Ascending aorta (tissue), 2 donors: ENCODE measurements at regions not wholly inside any gene's neighbourhood (a gene's known extent, or its start where the extent isn't known, plus 50 kb on each side); places are given as distances from the start of the nearest gene placed in this dataset.
A peak's percentile ranks its signal among the peaks of the same experiment; 100 is the strongest.

Experiments
- DNase-seq, 2 donors: peaks; one replicate each; pipeline ENCODE4 v3.0.0-alpha.2; 2019; ENCODE audit warnings: low spot score in 2 of 2
- H3K27ac ChIP-seq, 2 donors: fragments of 200-600 bp; sonication (generic); one replicate each; pipeline ENCODE4 v1.5.1; 2016 to 2017; ENCODE audit warnings: mild to moderate bottlenecking in 1 of 2
- H3K27me3 ChIP-seq: fragments of 200-600 bp; sonication (generic); one replicate; pipeline ENCODE4 v1.5.1; 2017
- H3K36me3 ChIP-seq, 2 donors: fragments of 200-600 bp; sonication (generic); one replicate each; pipeline ENCODE4 v1.5.1; 2016
- H3K4me1 ChIP-seq, 2 donors: fragments of 200-600 bp; sonication (generic); one replicate each; pipeline ENCODE4 v1.5.1; 2016 to 2017; ENCODE audit warnings: mild to moderate bottlenecking in 1 of 2
- H3K4me3 ChIP-seq, 2 donors: fragments of 200-600 bp; sonication (generic); one replicate each; pipeline ENCODE4 v1.5.1; 2016 to 2017; ENCODE audit warnings: mild to moderate bottlenecking in 1 of 2
- H3K9me3 ChIP-seq, 2 donors: fragments of 200-600 bp; sonication (generic); one replicate each; pipeline ENCODE4 v1.5.1; 2016
- intact Hi-C: fragments of 100-400 bp; cut with DNase I; formaldehyde crosslinking; loops from one replicate; pipeline ENCODE4 v1.15.1; 2023
- TF ChIP-seq, protein P1 (sequence below), 3 experiments: fragments of 200-600 bp in 2 of 3; fragments of 450-650 bp in 1 of 3; sonication (generic) in 2 of 3; IDR thresholded peaks; one replicate each; pipeline ENCODE4 v1.5.1; 2016 to 2019; ENCODE audit warnings: antibody characterized with exemption in 3 of 3, mild to moderate bottlenecking in 1 of 3, moderate library complexity in 1 of 3

DNA sequence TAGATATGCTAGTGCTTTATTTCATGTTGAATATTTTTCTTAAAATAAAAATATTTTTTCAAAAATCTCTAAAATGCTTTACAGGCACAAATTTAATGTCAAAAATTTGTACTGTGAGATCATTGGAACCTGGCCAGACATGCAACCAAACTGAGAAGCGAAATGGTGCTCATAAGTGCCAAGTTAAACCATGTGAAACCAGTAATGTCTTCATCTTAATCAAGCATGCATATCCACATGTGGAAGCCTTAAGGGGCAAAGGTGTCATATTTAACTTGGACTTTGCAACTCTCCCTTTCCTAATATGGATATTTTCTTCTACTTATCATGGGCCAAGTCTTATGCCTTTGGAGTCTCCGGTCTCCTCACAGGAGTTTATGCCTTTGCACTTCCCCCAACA lies 208.9 kb upstream of the COL8A1 start:
- TF ChIP-seq, protein P1, sequence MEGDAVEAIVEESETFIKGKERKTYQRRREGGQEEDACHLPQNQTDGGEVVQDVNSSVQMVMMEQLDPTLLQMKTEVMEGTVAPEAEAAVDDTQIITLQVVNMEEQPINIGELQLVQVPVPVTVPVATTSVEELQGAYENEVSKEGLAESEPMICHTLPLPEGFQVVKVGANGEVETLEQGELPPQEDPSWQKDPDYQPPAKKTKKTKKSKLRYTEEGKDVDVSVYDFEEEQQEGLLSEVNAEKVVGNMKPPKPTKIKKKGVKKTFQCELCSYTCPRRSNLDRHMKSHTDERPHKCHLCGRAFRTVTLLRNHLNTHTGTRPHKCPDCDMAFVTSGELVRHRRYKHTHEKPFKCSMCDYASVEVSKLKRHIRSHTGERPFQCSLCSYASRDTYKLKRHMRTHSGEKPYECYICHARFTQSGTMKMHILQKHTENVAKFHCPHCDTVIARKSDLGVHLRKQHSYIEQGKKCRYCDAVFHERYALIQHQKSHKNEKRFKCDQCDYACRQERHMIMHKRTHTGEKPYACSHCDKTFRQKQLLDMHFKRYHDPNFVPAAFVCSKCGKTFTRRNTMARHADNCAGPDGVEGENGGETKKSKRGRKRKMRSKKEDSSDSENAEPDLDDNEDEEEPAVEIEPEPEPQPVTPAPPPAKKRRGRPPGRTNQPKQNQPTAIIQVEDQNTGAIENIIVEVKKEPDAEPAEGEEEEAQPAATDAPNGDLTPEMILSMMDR (IDR thresholded peaks at IDR 0.05), result no peak

GRCh38 chr3:99425930-99426329 lies 212.5 kb upstream of the COL8A1 start:
- Histone ChIP-seq H3K4me1 (peaks cover 0 to 13% of the 10 kb centered on the region in 2 donors), H3K4me3 (no peak overlapping the region), H3K27me3 (no peaks in the 10 kb centered on the region), H3K36me3 (no peaks in the 10 kb centered on the region), H3K27ac (no peak overlapping the region), H3K9me3 (no peaks in the 10 kb centered on the region)
- intact Hi-C loops, result no loop called here
- TF ChIP-seq, protein P1 (IDR thresholded peaks at IDR 0.05), result no peak
- DNase-seq, result no peak

More for the DNA sequence above, 208.9 kb upstream of the COL8A1 start:
- H3K27ac ChIP-seq, result peak overlapping the region in 1 of 2 donors; percentile 1
- intact Hi-C loops, result no loop called here
- no peaks in the 10 kb centered on the region for H3K9me3 ChIP-seq
- no peak overlapping the region for H3K4me3 ChIP-seq
- peaks cover 0 to 13% of the 10 kb centered on the region in 2 donors for H3K4me1 ChIP-seq
- no peaks in the 10 kb centered on the region for H3K36me3 ChIP-seq
- H3K27me3 ChIP-seq, result no peaks in the 10 kb centered on the region
- no peak for DNase-seq

- Histone ChIP-seq H3K4me1 (peaks cover 0 to 5% of the 10 kb centered on the region in 2 donors), H3K27ac (peak overlapping the region; percentile 56 to 79), H3K4me3 (no peak overlapping the region), H3K36me3 (no peaks in the 10 kb centered on the region), H3K27me3 (no peaks in the 10 kb centered on the region), H3K9me3 (no peaks in the 10 kb centered on the region)
- no peak for DNase-seq
- TF ChIP-seq, protein P1 (IDR thresholded peaks at IDR 0.05), result no peak
- intact Hi-C loops, result loop anchor here (5.0 to 10.0 kb wide), 2 partner anchors 167 to 216 kb away; partner anchors contain the start of gene COL8A1
Measured at GRCh38 chr3:99419116-99419515, 219.3 kb upstream of the COL8A1 start.

GRCh38 chr3:99418709-99419108 lies 219.7 kb upstream of the COL8A1 start:
- Histone ChIP-seq H3K4me1 (peaks cover 0 to 9% of the 10 kb centered on the region in 2 donors), H3K9me3 (no peaks in the 10 kb centered on the region), H3K4me3 (no peak overlapping the region), H3K27ac (peak overlapping the region; percentile 56 to 79), H3K36me3 (no peaks in the 10 kb centered on the region), H3K27me3 (no peaks in the 10 kb centered on the region)
- TF ChIP-seq, protein P1 (IDR thresholded peaks at IDR 0.05), result no peak
- no peak for DNase-seq
- intact Hi-C loops, result loop anchor here (5.0 to 10.0 kb wide), 2 partner anchors 166 to 216 kb away; partner anchors contain the start of gene COL8A1

DNA sequence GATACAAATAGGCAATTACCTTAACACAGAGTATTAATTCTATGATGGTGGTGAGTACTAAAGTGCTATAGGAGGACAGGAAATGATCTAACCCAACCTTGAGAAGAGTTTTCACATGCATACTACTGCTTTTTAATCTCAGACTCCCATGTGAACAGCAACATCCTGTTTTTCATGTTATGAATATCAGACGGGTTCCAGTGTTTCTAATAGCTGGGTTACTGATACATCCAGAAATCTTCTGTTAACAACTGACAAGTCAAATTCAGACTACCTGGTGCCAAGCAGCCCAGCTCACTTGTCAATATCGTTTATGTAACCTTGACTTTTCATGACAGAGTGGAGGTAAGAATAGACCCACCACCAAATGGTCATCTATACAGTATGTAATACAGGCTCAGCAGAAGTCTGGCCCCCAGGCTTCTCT lies 220.2 kb upstream of the COL8A1 start:
- Histone ChIP-seq H3K27ac (peak overlapping the region; percentile 56 to 79), H3K36me3 (no peaks in the 10 kb centered on the region), H3K27me3 (no peaks in the 10 kb centered on the region), H3K4me1 (peaks cover 0 to 10% of the 10 kb centered on the region in 2 donors), H3K4me3 (no peak overlapping the region), H3K9me3 (no peaks in the 10 kb centered on the region)
- no peak for DNase-seq
- TF ChIP-seq, protein P1 (IDR thresholded peaks at IDR 0.05), result no peak
- intact Hi-C loops, result loop anchor here (5.0 to 10.0 kb wide), 2 partner anchors 166 to 217 kb away; partner anchors contain the start of gene COL8A1
